SK-N-MC (cell line): ENCODE measurements at regions not wholly inside any gene's neighbourhood (a gene's known extent, or its start where the extent isn't known, plus 50 kb on each side); places are given as distances from the start of the nearest gene placed in this dataset.

Experiments
- EZH2 ChIP-seq: fragments of 200-600 bp; sonication (generic); IDR thresholded peaks from one replicate; pipeline ENCODE4 v1.6.1; 2017; ENCODE audit warnings: antibody characterized with exemption
- FOXP2 ChIP-seq: optimal IDR thresholded peaks from 2 replicates; pipeline ENCODE3; 2011; ENCODE audit warnings: mild to moderate bottlenecking, moderate library complexity; ENCODE audit not compliant: insufficient read depth; ENCODE audit errors: extremely low read length, control extremely low read depth
- POLR2AphosphoS5 ChIP-seq: IDR thresholded peaks from 2 replicates; pipeline ENCODE4 v1.6.1; 2012; ENCODE audit warnings: mild to moderate bottlenecking, low read depth, low read length, borderline replicate concordance

DNA sequence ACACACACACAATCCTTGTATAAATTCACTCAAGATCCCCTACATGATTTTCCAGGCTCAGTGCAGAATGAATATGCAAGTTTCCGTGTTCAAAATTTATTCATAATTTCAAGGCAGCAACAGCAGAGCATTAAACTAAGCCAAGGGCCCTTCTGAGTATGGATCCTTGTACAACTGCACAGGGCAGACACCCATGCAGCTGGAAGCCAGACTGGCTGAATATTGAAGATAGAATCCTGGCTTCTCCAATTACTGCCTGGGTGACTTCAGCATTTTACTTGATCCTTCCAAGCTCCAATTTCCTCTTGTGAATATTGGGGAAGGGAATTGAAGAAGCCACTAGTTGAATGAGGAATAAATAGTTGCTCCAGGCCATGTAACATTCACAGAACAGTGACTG lies 267.9 kb upstream of the REG3G start:
- TF ChIP-seq POLR2AphosphoS5 (no peak), EZH2 (no peak), FOXP2 (no peak)
